ENCODE measurements at regions not wholly inside any gene's neighbourhood (a gene's known extent, or its start where the extent isn't known, plus 50 kb on each side); places are given as distances from the start of the nearest gene placed in this dataset.
"Not testable (repeated sequence)": the region's sequence is repeated elsewhere in the genome, so short reads cannot be mapped to it uniquely, and the experiment has no call there.

DNA sequence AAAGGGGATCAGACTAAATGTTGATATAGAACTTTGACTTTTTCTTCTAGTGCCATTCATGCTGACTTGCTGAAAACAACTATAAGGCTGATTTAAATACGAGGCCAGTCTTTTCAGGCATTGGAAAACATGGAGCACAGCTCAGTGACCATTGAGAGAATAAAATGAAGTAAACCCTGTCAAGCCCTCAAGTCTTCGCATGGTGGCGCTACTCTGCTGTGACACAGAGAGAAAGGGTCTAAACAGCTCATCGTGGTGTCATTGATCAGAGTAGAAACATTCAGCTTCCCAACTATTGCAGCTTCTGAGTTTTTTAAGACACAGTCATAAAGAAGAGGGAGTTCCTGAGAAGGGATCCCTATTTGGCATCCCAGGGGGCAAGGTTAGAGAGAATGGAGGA lies 716.2 kb downstream of the DIPK2A start:
- DNase-seq (no peak), ATAC-seq (replicated peaks in 1 of 2) (no peak)
- Mint-ChIP-seq H3K4me3 (no peak overlapping the region), H3K36me3 (ENCODE audit: insufficient read depth in 2 of 2) (no peaks in the 10 kb centered on the region), H3K27me3 (ENCODE audit: low read depth) (no peaks in the 10 kb centered on the region), H3K27ac (no peak overlapping the region), H3K9me3 (no peaks in the 10 kb centered on the region), H3K4me1 (ENCODE audit: low read depth) (no peaks in the 10 kb centered on the region)

DNA sequence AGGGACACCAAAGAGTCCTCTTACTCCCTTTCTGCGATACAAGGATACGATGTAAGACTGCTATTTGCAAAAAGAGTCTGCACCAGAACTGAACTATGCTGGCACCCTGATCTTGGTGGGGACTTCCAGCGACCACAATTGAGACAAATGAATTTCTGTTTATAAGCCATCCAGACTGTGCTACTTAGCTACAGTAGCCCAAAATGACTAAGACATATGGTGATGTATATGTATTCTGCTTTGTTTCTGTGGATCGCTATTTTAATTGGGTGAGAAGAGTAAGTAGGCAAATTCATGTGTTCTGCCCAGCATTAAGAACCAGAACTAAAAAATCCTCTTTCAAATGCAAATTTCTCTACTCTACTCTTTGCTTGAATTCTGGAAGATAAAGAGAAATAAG lies 720.9 kb downstream of the DIPK2A start:
- Mint-ChIP-seq H3K4me1 (ENCODE audit: low read depth) (no peaks in the 10 kb centered on the region), H3K4me3 (no peak overlapping the region), H3K27me3 (ENCODE audit: low read depth) (no peaks in the 10 kb centered on the region), H3K27ac (no peak overlapping the region), H3K36me3 (ENCODE audit: insufficient read depth in 2 of 2) (no peaks in the 10 kb centered on the region), H3K9me3 (peaks cover 0 to 3% of the 10 kb centered on the region in 2 donors)
- ATAC-seq (replicated peaks in 1 of 2): no peak
- no peak for DNase-seq

DNA sequence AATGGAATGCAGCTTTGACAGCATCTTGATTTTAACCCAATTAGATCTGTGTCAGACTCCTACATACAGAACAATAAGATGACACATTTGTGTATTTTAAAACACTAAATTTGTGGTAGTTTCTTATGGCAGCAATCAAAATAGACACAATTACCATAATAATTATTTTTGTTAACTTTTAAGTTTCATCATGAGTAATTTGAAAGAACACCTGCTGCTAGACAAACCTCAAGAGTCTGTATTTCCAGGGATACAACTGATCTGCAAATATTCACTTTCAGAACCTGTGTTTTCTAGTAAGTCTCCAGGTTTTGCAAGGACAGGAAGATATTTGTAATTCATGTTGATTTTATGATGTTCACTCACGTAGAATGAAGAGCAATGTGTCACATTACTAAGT lies 736.8 kb downstream of the DIPK2A start:
- no peak overlapping the region for H3K4me3 Mint-ChIP-seq
- DNase-seq: no peak
- H3K36me3 Mint-ChIP-seq (ENCODE audit: insufficient read depth in 2 of 2): no peaks in the 10 kb centered on the region
- no peak for ATAC-seq (replicated peaks in 1 of 2)
- peaks cover 0 to 4% of the 10 kb centered on the region in 2 donors for H3K9me3 Mint-ChIP-seq
- no peaks in the 10 kb centered on the region for H3K27me3 Mint-ChIP-seq (ENCODE audit: low read depth)
- no peaks in the 10 kb centered on the region for H3K4me1 Mint-ChIP-seq (ENCODE audit: low read depth)
- no peak overlapping the region for H3K27ac Mint-ChIP-seq

DNA sequence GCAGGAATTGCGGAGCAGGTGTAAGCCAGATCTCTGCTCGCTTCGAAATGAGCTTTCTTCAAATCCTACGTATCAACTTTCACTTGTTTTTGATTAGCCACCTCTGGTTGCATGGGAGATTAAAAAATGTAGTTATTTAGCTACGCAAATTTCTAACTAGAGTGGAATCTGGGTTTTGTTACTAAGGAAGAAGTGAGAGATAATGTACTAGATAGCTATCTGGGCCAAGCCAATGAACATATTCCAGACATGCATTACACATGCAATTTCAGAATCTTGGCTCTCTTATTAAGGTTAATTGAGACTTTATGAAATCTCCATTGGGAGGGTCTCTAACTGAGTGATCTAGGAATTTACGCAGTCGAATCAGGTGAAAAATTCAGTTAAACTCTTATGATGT lies 765.7 kb downstream of the DIPK2A start:
- no peak overlapping the region for H3K4me3 Mint-ChIP-seq
- H3K27ac Mint-ChIP-seq: no peak overlapping the region
- H3K27me3 Mint-ChIP-seq (ENCODE audit: low read depth): no peaks in the 10 kb centered on the region
- no peak for ATAC-seq (replicated peaks in 1 of 2)
- no peaks in the 10 kb centered on the region for H3K36me3 Mint-ChIP-seq (ENCODE audit: insufficient read depth in 2 of 2)
- H3K4me1 Mint-ChIP-seq (ENCODE audit: low read depth): no peaks in the 10 kb centered on the region
- H3K9me3 Mint-ChIP-seq: no peaks in the 10 kb centered on the region
- DNase-seq: no peak

DNA sequence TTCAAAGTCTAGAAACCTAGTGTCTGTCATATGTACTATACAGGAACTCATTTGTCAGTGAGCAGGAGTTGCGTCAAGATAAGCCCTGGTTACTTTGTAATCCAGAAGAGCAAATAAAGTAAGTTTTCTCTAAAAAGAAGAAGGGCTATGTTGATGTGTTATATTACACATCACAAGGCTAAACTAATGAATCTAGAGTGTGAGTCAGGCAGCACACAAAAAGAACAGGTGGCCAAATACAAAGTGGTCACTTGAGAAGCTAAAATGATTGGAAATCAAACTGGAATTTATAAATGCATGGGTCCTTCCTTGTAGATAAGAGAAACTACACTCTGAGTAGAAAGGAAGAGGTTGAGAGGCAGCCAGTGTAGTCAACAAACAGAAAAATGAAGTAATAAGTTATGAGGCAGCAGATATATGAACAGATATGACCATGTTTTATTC lies 771.6 kb downstream of the DIPK2A start:
- Mint-ChIP-seq H3K4me1 (ENCODE audit: low read depth) (no peaks in the 10 kb centered on the region), H3K4me3 (no peak overlapping the region), H3K9me3 (no peaks in the 10 kb centered on the region), H3K36me3 (ENCODE audit: insufficient read depth in 2 of 2) (no peaks in the 10 kb centered on the region), H3K27me3 (ENCODE audit: low read depth) (no peaks in the 10 kb centered on the region), H3K27ac (no peak overlapping the region)
- ATAC-seq (replicated peaks in 1 of 2): no peak
- DNase-seq: no peak

DNA sequence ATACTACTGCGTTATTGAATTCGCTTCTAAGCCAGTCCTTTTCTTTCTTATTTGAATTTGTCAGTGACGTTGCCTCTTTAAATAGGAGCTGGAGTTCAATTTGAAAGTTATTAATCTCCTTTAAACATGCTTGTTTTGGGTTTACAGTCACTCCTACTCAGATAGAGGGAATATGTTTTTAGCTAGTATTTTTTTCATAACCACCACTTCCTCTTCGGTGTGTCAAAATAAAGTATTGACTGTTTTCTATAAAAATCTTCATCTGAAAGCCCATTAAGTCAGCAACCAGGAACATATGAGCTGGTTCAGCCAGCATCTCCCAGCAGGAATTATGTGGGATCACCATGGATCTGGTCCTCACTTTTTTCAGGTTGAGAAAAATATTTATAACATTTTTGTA lies 772.9 kb downstream of the DIPK2A start:
- Mint-ChIP-seq H3K4me3 (no peak overlapping the region), H3K9me3 (no peaks in the 10 kb centered on the region)
- no peak for ATAC-seq (replicated peaks in 1 of 2)

DNA sequence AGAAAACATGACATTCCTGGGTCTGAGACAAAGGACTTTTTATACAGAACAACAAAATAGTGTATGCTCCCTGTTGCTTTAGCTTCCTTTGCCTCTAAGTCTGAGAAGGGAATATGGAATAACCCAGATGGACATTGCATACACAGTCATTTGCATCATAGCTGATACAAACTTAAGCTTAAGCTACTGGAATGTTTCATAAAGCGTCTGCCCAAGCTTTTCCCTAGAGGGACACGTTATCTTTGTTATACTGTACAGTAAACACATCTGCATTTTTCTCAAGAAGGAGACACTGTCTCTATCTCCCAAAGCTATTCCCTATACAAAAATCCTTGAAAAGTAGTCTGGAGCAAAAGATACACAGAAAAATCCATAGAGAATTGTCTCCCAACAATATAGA lies 775.0 kb downstream of the DIPK2A start:
- ATAC-seq (replicated peaks in 1 of 2) (no peak), DNase-seq (no peak)
- no peak overlapping the region for H3K27ac Mint-ChIP-seq
- no peaks in the 10 kb centered on the region for H3K27me3 Mint-ChIP-seq (ENCODE audit: low read depth)
- H3K9me3 Mint-ChIP-seq: no peaks in the 10 kb centered on the region
- H3K4me3 Mint-ChIP-seq: no peak overlapping the region
- no peaks in the 10 kb centered on the region for H3K36me3 Mint-ChIP-seq (ENCODE audit: insufficient read depth in 2 of 2)
- H3K4me1 Mint-ChIP-seq (ENCODE audit: low read depth): no peaks in the 10 kb centered on the region

More for the DNA sequence above, 772.9 kb downstream of the DIPK2A start:
- Mint-ChIP-seq H3K27ac (no peak overlapping the region), H3K36me3 (ENCODE audit: insufficient read depth in 2 of 2) (no peaks in the 10 kb centered on the region), H3K4me1 (ENCODE audit: low read depth) (no peaks in the 10 kb centered on the region), H3K27me3 (ENCODE audit: low read depth) (no peaks in the 10 kb centered on the region)
- no peak for DNase-seq

DNA sequence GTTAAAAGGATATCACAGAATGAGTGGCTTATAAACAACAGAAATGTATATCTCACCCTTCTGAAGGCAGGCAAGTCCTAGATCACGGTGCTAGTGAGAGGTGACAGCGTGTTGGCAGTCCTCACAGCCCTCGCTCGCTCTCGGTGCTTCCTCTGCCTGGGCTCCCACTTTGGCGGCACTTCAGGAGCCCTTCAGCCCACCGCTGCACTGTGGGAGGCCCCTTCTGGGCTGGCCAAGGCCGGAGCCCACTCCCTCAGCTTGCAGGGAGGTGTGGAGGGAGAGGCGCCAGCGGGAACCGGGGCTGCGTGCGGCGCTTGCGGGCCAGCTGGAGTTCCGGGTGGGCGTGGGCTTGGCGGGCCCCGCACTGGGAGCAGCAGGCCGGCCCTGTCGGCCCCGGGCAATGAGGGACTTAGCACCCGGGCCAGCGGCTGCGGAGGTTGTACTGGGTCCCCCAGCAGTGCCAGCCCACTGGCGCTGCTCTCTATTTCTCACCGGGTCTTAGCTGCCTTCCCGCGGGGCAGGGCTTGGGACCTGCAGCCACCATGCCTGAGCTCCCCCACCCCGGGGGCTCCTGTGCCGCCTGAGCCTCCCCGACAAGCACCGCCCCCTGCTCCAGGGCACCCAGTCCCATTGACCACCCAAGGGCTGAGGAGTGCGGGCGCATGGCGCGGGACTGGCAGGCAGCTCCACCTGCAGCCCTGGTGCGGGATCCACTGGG lies 778.1 kb downstream of the DIPK2A start:
- not testable (repeated sequence) for ATAC-seq (replicated peaks in 1 of 2); H3K9me3 Mint-ChIP-seq; DNase-seq; H3K36me3 Mint-ChIP-seq (ENCODE audit: insufficient read depth in 2 of 2); H3K27me3 Mint-ChIP-seq (ENCODE audit: low read depth); H3K4me3 Mint-ChIP-seq; H3K27ac Mint-ChIP-seq; H3K4me1 Mint-ChIP-seq (ENCODE audit: low read depth)

DNA sequence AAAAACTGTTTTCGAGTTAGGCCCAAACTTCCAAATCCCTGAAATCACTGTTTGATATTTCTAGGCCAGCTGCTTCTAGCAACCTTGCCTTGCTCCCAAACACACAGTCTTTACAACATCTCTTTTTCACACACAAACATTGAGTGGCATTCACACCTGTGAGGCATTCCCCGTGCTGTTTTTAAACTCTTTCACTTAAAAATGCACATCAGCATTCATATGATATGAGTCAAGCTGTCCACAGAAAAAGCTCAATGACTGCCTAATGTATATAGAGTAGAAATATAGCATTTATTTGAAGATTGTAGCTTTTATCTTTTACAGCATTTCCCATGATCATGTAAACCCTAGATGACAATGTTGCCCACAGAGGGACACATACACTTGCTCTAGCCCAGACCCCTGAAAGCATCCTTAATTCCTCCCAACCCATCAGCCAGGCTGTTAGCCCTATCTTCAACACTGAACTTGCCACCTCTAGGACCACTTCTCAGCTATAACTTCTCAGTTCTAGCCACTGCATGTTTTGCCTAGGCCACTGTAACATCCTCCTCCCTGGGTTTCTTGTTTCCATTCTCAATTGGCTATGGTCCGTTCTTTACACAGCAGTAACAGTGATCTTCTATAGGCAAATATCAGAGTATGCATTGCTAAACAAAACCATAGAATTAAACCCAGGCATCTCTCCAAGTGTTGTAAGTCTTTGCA lies 782.6 kb downstream of the DIPK2A start:
- Mint-ChIP-seq H3K27me3 (ENCODE audit: low read depth) (no peaks in the 10 kb centered on the region), H3K9me3 (peaks cover 0 to 2% of the 10 kb centered on the region in 2 donors), H3K4me1 (ENCODE audit: low read depth) (no peaks in the 10 kb centered on the region), H3K36me3 (ENCODE audit: insufficient read depth in 2 of 2) (no peaks in the 10 kb centered on the region), H3K4me3 (no peak overlapping the region), H3K27ac (no peak overlapping the region)
- no peak for ATAC-seq (replicated peaks in 1 of 2)
- no peak for DNase-seq

DNA sequence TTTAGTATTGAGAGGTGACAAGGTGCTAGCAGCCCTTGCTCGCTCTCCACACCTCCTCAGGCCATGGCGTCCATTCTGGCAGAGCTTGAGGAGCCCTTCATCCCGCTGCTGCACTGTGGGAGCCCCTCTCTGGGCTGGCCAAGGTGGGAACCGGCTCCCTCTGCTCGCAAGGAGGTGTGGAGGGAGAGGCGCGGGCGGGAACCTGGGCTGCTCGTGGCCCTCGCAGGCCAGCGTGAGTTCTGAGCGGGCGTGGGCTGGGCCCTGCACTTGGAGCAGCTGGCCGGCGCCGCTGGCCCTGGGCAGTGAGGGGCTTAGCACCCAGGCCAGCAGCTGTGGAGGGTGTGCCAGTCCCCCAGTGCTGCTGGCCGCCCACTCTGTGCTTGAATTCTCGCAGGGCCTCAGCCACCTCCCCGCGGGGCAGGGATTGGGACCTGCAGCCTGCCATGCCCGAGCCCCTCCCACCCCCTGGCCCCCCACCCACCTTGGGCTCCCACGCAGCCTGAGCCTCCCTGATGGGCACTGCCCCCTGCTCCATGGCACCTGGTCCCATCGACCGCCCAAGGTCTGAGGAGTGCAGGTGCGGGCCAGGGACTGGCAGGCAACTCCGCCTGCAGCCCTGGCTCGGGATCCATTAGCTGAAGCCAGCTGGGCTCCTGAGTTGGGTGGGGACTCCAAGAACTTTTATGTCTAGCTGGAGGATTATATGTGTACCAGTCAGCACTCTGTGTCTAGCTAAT lies 785.2 kb downstream of the DIPK2A start:
- Mint-ChIP-seq H3K27me3 (ENCODE audit: low read depth) (no peaks in the 10 kb centered on the region), H3K9me3 (peaks cover 0 to 2% of the 10 kb centered on the region in 2 donors), H3K36me3 (ENCODE audit: insufficient read depth in 2 of 2) (no peaks in the 10 kb centered on the region), H3K4me1 (ENCODE audit: low read depth) (no peaks in the 10 kb centered on the region), H3K4me3 (no peak overlapping the region), H3K27ac (no peak overlapping the region)
- no peak for ATAC-seq (replicated peaks in 1 of 2)
- no peak for DNase-seq

DNA sequence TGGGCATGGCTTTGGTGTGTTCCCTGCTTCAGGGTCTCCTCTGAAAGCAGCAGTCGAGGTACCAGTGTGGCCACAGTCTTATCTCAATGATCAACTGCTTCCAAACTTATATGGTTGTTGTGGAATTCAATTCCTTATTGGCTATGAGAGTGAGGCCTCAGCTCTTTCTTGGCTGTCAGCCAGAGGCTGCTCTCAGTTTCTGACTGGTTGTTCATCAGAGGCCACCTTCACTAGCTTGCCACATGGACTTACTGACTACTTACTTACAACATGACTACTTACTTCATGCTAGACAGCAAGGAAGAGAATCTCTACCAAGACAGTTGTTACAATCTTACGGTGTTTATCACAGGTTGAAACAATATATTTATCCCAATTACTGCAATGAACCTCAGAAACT lies 789.2 kb downstream of the DIPK2A start:
- no peak for DNase-seq
- no peak overlapping the region for H3K4me3 Mint-ChIP-seq
- no peaks in the 10 kb centered on the region for H3K36me3 Mint-ChIP-seq (ENCODE audit: insufficient read depth in 2 of 2)
- H3K9me3 Mint-ChIP-seq: no peaks in the 10 kb centered on the region
- no peak overlapping the region for H3K27ac Mint-ChIP-seq
- ATAC-seq (replicated peaks in 1 of 2): no peak
- no peaks in the 10 kb centered on the region for H3K4me1 Mint-ChIP-seq (ENCODE audit: low read depth)
- H3K27me3 Mint-ChIP-seq (ENCODE audit: low read depth): no peaks in the 10 kb centered on the region

DNA sequence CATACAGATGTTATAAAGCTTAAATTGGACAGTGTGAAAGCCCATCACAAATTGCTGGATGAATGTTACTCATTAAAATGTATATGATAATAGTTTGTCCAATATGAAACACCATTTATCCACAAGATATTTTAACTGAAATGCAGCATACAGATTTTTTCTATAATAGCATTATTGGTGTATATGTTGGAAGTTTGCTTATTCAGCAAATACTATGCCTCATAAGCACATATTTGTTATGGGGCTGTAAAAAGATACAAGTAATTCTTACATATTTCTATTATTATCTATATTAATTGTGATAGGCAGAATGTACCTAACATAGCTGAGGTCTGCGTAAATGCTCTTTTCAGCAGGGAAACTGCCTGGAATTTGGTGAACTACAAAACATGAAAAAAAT lies 790.5 kb downstream of the DIPK2A start:
- H3K4me1 Mint-ChIP-seq (ENCODE audit: low read depth): no peaks in the 10 kb centered on the region
- H3K27me3 Mint-ChIP-seq (ENCODE audit: low read depth): no peaks in the 10 kb centered on the region
- no peak for DNase-seq
- H3K4me3 Mint-ChIP-seq: no peak overlapping the region
- H3K36me3 Mint-ChIP-seq (ENCODE audit: insufficient read depth in 2 of 2): no peaks in the 10 kb centered on the region
- no peak for ATAC-seq (replicated peaks in 1 of 2)
- no peak overlapping the region for H3K27ac Mint-ChIP-seq
- H3K9me3 Mint-ChIP-seq: no peaks in the 10 kb centered on the region

DNA sequence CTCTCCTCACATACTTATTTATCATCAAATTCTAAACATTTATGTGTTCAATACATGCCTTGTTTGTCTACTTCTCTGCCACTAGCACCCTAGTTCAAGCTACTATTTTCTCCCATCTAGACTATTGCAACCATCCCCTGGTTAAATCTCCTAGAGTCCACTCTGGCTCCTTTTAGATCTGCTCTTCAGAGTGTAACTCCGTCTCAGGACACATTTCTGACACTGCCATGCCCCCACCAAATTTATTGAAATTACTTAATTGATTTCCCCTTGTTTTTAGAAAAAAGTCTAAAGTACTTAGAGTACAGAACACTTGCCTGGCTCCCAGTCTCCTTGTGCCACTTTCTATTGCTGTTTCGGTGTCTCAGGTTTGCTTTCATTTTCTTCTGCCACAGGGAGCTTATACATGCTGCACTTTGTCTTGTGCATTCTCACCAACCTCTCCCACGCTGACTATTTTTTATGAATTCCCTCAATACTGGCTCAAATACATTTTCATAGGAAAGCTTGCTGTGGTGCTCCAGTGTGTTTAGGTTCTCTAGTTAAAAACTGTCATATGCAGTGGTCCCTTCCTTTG lies 792.3 kb downstream of the DIPK2A start:
- no peaks in the 10 kb centered on the region for H3K27me3 Mint-ChIP-seq (ENCODE audit: low read depth)
- H3K4me3 Mint-ChIP-seq: no peak overlapping the region
- no peak for DNase-seq
- no peak for ATAC-seq (replicated peaks in 1 of 2)
- no peaks in the 10 kb centered on the region for H3K9me3 Mint-ChIP-seq
- H3K36me3 Mint-ChIP-seq (ENCODE audit: insufficient read depth in 2 of 2): no peaks in the 10 kb centered on the region
- no peak overlapping the region for H3K27ac Mint-ChIP-seq
- H3K4me1 Mint-ChIP-seq (ENCODE audit: low read depth): no peaks in the 10 kb centered on the region

Data from activated T-cell treated with anti-CD3 and anti-CD28 coated beads, Interleukin-2, amount 50 U/mL, for 72 hours (primary cell).